ENCODE measurements at regions not wholly inside any gene's neighbourhood (a gene's known extent, or its start where the extent isn't known, plus 50 kb on each side); places are given as distances from the start of the nearest gene placed in this dataset.

DNA sequence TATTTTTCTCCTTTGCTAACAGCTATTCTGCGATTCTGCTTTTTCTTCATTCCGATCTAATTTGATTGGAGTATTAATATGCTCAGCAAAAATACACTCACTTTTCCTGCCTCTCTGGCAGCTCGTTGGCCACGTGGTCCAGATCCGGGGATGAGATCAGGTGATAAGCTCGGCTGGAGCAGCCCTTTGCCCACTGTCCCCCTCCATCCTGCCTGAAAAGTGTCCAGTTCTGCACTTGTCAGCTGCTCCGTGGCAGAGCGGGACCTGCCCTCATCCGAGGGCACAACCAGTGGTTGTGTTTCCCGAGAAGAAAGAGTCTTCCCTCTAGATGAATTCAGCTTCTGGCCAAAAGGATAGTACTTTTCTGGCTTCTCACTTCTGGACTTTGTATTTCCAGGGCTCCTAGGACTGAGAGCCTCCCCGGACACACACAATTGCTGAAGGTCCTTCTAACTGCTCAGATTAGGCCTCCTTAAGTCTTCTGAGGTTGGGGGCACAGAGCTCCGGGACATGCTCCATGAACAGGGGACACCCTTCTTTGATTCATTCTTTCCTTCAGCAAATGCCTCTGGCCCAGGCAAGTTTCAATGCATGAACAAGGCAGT is 103.9 kb upstream of the ALDH1A3 start:
- intact Hi-C loops (cut with DNase I) = no loop called here
- DNase-seq = no peak
- ATAC-seq = no peak

DNA sequence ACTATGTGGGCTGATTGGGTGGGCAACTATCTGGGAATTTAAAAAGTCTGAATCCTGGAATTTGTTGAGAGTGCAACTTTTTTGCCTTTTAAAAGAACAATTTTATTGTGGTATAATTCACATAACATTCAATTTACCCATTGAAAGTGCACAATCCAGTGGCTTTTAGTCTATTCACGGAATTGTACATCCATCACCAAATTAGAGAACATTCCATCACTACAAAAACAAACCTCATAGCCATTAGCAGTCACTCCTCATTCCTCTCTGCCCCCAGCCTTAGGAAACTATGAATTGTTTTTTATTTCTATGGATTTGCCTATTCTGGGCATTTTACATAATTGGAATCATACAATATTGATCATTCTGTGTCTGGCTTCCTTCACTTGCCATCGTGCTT is 101.8 kb upstream of the ALDH1A3 start:
- DNase-seq (no peak), ATAC-seq (no peak)
- intact Hi-C loops (cut with DNase I) = no loop called here

DNA sequence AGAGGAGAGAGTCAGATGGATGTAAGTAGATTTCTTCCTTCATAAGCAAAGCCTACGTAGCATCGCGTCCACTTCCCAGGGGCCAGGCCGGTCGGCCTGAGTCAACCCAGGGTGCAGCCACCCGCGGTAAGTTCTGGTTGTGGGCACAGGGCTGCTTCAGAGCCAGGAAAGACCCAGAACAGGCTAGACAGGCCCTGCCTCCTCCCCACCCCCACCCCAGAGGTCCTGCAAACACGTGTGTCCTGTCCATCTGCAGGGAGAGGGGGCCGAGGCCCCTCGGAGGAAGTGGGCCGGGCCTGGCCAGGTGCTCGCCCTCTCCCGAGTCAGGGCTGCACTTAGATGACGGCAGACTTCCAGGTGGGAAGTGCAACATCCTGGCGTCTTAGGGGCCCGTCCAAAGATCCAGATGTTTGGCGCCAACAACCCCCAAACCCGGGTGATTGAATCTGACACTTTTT is 100.8 kb upstream of the ALDH1A3 start:
- intact Hi-C loops (cut with DNase I) = no loop called here
- ATAC-seq (no peak), DNase-seq (no peak)

DNA sequence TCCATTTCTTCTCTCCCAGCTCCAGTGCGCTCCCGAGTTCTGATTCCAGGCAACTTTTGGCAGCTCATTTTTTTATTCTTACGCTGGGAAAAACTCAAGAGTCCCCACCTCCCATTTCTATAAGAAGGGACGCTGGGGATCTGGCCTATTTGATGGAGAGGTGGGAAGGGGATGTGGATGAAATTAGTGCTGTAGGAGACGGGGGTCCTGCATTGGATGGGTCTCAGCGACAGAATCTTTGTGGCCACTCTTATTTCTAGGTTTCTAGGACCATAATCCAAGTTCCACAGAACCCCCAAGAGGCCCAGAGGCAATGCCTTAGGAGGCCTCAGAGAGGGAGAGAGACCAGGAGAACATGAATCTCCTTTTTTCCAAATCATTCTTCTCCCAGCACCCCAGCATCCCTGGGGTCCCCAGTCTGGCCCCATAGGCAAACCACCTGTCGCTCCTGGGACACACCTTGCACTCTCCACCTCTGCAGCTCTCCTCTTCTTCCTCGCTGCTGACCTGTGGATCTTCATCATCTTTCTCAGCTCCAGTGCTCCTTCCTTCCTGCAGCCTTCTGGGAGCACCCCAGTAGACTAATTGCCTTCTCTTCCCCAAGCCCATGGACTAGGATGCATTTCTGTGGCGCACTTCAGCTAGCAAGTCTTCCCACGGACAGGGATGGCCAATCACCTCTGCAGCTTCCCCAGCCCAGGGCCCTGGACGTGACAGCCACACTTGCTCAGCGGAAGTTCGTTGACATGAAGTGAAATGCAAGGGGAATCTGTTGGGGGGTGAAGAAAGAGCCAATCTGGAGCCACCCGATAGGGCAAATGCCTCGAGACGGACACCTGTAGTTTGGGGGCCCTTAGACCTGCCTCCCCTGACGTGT is 100.1 kb upstream of the ALDH1A3 start:
- intact Hi-C loops (cut with DNase I) = no loop called here
- ATAC-seq (no peak), DNase-seq (no peak)

DNA sequence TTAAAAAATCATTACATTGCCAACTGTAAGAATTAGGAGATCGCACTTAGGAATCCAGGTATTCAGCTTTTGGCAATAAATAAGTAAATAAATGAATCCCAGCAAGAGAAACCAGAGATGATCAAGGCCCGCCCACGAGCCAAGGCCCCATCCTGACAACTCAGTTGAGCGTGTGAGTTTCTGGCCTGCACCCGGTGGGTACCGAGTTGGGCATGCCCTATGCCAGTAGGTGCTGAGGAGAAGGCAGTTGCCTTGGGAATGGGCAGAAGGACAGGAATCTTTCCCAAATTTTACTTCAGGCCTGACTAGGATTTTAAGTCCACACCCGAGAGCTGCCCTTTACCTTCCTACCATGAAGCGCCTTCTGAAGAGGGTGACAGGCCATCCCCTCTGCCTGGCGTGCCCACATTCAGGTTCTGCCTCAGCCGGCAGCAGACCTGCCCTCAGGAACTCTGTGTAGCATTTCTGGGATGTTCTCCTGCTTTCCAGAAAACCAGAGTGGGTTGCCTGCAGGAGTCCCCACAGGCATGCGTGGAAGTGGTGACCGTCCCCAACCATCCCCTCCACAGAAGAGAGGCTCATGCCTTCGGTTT is 99.3 kb upstream of the ALDH1A3 start:
- ATAC-seq (no peak), DNase-seq (no peak)

DNA sequence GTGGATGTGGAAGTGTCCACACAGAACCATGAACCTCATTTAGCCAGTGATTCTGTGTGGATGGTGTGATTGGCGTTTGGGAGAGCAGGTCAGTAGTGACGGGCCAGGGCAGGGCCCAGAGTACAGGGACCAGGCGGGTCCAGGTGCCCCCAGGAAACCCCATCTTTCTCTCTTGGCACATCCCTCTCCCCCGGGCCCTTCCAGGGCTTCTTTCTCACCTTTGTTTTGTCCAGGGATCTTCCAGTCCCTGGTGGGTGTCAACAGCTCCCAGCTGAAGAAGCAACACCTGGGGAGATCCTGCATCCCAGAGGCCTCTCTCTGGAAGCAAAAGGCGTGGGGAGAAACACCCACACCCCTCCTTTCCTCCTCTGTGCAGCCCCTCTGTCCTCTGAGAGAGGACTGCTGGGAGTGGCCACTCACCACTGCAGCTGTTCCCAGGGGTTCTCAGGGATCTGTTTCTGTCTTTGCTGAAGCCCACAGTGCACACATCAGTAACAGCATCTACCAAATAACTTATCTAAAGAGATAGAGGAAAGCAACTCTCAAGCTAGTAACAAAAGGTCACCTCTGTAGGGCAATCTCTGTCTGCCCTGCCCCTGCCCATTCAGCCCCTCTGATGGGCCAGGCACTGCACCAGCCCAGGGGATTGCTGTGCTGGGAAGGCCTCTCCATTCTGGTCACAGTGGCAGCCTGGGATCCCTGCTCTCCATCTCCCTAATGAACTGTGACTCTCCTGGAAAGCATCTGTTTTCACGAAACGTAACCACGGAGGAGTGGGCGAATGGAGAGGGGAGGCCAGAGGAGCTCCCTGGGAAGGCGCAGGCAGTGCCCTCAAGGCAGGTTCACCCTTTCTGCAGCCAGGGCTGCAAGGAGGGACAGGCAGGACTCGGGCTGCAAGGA is 98.3 kb upstream of the ALDH1A3 start:
- DNase-seq (no peak), ATAC-seq (no peak)
- intact Hi-C loops (cut with DNase I) = no loop called here

More for the DNA sequence above, 99.3 kb upstream of the ALDH1A3 start:
- intact Hi-C loops (cut with DNase I) = no loop called here

DNA sequence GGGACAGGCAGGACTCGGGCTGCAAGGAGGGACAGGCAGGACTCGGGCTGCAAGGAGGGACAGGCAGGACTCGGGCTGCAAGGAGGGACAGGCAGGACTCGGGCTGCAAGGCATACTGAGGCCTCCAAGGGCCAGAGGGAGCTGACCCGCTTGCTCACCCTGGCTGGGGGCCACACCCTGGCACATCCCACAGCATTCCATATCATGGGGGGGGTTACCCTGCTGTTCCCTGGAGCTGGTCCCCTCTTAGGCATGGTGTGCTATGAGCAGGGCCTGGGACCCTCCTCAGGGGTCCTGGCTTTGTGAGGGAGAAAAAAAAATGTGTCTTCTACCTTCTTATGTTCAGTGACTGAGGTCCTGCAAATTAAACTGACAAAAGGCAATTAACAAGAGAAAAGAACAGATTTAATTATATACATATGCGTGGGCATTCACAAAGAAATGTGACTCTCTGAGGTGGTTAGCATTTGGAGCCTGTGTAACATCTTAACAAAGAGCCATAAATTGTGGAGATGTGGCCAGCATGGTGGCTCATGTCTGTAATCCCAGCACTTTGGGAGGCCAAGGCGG is 97.6 kb upstream of the ALDH1A3 start:
- no peak for ATAC-seq
- no peak for DNase-seq
- intact Hi-C loops (cut with DNase I) = no loop called here

DNA sequence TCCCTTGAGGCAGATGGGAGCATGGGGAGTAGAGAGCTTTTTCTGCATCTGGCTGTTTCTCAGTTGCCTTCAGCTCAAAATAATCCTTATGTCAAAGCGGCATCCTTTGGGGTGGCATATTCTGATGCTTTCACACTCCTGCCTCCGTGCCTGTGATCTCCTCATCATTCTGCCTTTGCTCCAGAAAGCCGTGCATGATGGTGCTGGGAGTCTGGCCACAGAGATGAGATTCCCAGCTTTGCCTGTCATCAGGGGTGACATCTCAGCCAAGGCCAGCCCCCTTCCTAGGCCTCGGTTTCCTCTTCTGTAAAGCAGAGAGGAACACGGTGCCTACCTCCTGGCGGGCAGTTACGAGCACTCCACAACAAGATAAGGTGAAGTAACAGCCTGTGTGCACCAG is 96.3 kb upstream of the ALDH1A3 start:
- intact Hi-C loops (cut with DNase I) = no loop called here
- ATAC-seq (no peak), DNase-seq (no peak)

DNA sequence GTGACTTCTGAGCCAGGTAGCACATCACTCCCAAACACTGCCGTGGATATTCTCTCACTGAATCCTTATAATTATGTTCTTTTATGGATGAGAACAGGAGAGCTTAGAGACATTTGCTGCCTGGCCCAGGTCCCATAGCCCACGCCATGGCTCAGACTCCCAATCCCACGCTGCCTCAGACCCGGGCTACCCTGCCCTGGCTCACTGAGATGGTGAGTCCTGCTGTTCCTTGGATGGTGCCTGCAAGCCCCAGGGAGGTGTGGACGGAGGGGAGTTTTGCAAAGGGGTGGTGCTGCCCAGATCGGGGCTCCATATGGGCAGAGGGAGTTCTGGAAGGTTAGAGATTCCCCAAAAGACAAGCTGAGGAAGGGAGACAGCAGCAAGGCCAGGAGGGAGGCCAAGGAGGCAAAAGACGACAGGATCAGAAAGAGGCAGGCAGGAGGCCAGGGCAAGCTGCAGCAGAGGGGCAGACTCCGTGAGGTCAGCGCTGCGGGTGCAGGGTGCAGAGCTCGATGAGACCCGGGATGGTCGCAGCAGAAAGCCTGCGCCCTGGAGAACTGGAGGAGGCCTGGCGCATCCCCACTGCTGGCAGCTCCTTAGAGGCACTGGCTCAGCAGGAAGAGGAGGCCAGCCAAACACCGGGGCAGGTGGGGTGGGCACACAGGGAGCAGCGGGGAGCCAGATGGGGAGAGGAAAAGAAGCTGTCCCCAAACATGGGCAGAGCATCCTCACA is 95.7 kb upstream of the ALDH1A3 start:
- intact Hi-C loops (cut with DNase I) = no loop called here
- ATAC-seq (no peak), DNase-seq (no peak)

DNA sequence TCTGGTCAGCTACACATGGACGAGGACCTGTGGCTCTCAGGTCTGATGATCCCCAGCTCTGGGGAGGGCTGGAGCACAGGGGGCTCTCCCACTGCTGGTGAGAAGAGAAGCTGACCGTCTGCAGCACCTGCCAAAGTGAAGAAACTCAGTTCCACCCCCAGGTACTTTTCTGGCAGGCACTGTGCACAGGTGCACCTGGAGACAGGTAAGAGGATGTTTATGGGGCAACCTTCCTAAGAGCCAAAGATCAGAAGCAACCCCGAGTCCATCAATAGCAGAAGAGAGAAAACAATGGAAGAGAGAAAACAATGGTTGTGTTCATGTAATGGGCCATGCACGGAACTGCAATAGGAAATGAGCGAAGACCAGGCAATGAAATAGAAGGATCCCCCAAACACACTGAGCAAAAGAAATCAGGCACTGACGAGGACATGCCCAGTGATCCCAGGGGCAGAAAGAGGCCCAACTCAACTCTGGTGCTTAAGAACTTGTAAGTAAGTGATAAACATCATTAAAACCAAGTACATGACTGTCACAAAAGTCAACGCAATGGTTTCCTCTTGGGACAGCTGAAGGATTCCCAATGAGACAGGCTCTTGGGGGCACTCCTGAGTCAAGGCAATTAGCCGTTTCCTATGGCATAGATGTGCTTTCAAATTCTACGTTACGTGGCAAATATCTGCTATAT is 95.0 kb upstream of the ALDH1A3 start:
- DNase-seq = no peak
- intact Hi-C loops (cut with DNase I) = no loop called here
- ATAC-seq = no peak

DNA sequence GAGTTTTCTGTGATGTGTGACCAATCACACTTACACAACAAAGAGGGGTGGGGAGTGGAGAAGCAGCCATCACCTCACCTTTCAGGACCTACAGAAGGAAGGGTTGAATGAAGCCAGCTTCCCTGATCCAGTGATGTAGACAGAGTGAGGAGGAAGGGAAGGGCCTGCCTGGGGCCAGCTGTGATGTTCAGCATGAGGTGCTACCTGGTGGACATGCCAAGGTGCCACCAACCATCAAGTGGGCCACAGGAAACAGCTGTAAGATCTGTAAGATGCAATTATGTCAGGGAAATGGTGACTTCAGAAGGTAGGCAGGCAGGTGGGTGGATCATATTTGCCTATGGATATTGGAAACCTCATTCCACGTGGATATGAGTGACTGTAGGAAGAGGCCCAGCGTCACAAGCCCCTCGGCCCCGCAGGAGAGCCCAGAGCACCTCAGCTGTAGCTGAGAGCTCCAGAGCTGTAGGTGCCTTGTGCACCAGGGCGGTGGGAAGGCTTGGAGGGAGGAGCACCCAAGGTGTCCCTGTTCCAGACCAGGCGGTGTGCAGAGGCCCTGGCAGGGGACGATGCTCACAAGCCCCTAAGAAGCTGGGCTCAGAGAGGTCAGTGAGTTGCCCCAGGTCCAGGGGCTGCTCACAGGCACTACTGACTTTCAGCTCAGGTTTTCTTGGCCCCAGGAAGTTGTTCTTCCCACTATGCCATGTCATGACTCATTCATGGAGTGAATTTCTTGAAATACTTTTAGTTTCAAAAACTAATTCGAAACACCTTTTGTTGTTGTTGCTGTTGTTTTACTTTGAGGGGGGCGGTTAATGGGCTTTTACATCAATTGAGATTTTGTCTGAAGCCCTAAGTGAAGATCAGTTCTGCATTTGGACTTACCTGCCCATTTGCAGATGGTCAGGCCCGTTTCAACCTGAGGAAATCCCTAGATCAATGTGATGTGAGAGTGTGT is 94.2 kb upstream of the ALDH1A3 start:
- DNase-seq (no peak), ATAC-seq (no peak)
- intact Hi-C loops (cut with DNase I) = no loop called here

DNA sequence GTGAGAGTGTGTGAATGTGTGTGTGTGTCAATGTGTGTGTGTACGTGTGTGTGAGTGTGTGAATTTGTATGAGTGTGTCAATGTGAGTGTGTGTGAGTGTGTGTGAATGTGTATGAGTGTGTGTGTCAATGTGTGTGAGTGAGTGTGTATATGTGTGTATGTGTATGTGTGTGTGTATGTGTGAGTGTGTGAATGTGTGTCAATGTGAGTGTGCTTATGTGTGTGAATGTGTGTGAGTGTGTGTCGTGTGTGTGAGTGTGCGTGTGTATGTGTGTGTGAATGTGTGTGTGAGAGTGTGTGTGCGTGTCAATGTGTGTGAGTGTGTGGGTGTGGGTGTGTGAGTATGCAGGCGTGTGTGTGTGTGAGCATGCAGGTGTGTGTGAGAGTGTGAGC is 93.5 kb upstream of the ALDH1A3 start:
- DNase-seq (no peak), ATAC-seq (no peak)
- intact Hi-C loops (cut with DNase I) = no loop called here

DNA sequence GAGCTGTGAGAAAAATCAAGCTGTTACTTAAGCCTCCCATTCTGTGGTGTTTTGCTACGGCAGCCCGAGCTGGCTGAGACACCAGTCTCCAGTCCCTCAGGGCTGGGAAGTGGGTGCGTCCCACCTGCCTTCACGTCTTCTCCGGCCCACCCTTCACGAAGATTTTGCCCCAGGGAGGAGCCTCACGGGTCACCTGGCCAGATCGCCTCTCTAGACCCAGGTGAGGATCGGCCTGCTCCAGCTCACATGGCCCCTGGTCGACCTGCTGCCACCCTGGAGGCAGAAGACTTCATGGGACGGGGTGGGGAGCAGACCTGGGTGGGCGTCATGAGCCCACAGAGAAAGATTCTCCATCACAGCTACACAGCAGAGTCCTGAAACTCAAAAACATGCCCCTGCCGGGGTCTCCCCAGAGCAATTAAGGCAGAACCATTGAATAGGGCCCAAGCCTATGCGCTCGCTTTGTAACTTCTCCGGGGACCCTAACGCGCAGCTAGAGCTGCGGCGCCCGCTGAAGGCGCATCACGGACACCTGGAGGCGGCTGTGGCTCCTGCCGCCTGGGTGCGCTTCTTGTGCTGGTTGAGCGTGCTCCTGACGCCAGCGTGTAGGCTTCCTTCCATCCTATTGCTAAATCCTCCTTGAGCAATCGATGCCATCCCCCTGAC is 92.6 kb upstream of the ALDH1A3 start:
- intact Hi-C loops (cut with DNase I) = no loop called here
- no peak for DNase-seq
- no peak for ATAC-seq

DNA sequence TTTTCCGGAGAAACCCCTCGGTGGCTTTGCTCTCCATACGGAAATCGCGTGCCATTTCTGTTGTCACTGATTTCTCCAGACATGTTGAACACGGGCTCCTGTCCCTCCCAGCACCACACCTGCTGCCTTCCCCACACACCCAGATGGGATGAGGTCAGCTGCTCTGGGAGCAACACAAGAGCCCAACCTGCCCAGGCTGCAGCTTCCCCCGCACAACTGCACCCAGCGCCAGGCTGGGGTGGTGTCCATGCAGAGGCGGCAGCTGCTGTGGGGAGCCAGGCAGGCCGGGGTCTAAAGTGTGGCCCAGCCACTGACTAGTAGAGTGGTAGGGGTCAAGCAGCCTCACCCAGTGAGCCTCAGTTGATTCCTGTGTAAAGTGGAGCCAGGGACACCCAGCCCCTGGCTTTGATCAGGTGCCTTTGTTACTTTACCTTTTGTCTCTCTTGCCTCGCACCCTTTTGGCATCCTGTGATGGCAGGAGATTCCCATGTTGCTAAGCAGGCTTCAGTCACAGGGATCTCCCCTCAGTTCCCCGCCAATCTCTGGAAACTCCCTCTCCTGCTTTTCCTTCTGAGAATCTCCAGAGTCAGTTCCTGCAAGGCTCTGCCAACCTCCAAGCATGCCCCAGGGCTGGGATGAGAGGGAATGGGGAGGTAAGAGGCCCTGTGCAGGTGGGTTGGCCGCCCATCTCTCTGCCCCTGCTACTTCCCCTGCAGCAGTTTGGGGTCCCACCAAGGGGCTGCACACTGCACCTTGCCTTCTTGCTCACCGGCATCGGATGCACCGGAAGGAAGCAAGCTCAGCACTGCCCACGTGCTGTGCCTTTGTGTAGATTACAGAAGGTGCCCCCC is 91.8 kb upstream of the ALDH1A3 start:
- DNase-seq (no peak), ATAC-seq (no peak)
- intact Hi-C loops (cut with DNase I) = no loop called here

DNA sequence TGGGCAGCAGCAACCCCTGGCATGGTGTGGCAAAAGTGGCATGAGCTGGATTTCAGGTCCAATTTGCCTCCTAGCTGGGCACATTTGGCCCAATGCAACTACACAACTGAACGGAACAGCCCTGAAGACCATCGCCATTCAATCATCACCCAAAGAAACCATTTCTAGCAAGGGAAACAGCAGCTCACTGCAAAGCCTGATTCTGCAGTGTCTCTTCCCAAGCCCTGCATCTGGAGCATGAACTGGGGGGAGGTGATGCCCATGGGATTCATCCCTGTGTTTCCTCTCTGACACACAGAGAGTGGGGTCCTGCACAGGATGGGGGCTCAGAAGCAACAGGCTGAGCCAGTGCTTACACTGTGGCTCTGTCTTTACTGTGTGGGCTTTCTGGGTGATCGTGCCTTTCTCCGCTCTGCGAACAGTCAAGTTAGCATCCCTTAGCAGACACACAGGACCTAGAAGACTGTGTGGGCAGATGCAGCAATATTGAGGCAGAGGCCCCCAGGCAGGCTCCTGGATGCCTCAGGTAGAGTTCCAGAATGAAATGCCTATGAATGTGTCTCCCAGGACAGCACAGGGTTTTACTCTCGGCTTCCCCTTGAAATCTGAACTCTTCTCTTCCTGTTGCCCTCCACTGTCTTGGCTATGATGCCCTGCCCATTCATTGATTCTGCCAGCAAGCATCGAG is 91.1 kb upstream of the ALDH1A3 start:
- intact Hi-C loops (cut with DNase I) = no loop called here
- ATAC-seq (no peak), DNase-seq (no peak)
